ENCODE measurements at regions not wholly inside any gene's neighbourhood (a gene's known extent, or its start where the extent isn't known, plus 50 kb on each side); places are given as distances from the start of the nearest gene placed in this dataset.

- TF ChIP-seq CTCF (IDR thresholded peaks at IDR 0.05) (no peak), EP300 (IDR thresholded peaks at IDR 0.05) (no peak)
These were observed 242.0 kb downstream of the SHQ1 start for GRCh38 chr3:72606005-72606800.
